LHCN-M2 (cell line): ENCODE measurements at regions not wholly inside any gene's neighbourhood (a gene's known extent, or its start where the extent isn't known, plus 50 kb on each side); places are given as distances from the start of the nearest gene placed in this dataset.
A peak's percentile ranks its signal among the peaks of the same experiment; 100 is the strongest.
"Not testable (repeated sequence)": the region's sequence is repeated elsewhere in the genome, so short reads cannot be mapped to it uniquely, and the experiment has no call there.

ENCODE experiments used
- DNase-seq: peaks from one replicate; pipeline ENCODE4 v3.0.0-alpha.2; 2012; ENCODE audit warnings: low read depth

- DNase-seq, result no peak
These were observed 316.2 kb upstream of the ZNF507 start for GRCh38 chr19:32029235-32029634.

GRCh38 chr19:32032561-32032960, 312.8 kb upstream of the ZNF507 start:
- DNase-seq, result no peak

GRCh38 chr19:32035626-32036025, 309.8 kb upstream of the ZNF507 start:
- no peak for DNase-seq

- no peak for DNase-seq
These were observed 307.1 kb upstream of the ZNF507 start for GRCh38 chr19:32038021-32038920.

- no peak for DNase-seq
These were observed 306.4 kb upstream of the ZNF507 start for GRCh38 chr19:32038961-32039360.

- DNase-seq, result no peak
These were observed 306.0 kb upstream of the ZNF507 start for GRCh38 chr19:32039440-32039839.

GRCh38 chr19:32040236-32040635, 305.2 kb upstream of the ZNF507 start:
- no peak for DNase-seq

GRCh38 chr19:32041681-32042292, 303.6 kb upstream of the ZNF507 start:
- peak; percentile 12 for DNase-seq

GRCh38 chr19:32047788-32048187, 297.6 kb upstream of the ZNF507 start:
- DNase-seq, result no peak

- no peak for DNase-seq
These were observed 292.0 kb upstream of the ZNF507 start for GRCh38 chr19:32053376-32053775.

GRCh38 chr19:32053861-32054260, 291.5 kb upstream of the ZNF507 start:
- DNase-seq, result no peak

- no peak for DNase-seq
These were observed 287.3 kb upstream of the ZNF507 start for GRCh38 chr19:32058131-32058530.

GRCh38 chr19:32061315-32061714, 284.1 kb upstream of the ZNF507 start:
- no peak for DNase-seq

GRCh38 chr19:32063601-32064000, 281.8 kb upstream of the ZNF507 start:
- DNase-seq, result no peak

- DNase-seq, result no peak
These were observed 279.4 kb upstream of the ZNF507 start for GRCh38 chr19:32066056-32066455.

GRCh38 chr19:32067685-32068084, 277.7 kb upstream of the ZNF507 start:
- DNase-seq, result no peak

- no peak for DNase-seq
These were observed 276.6 kb upstream of the ZNF507 start for GRCh38 chr19:32068793-32069192.

GRCh38 chr19:32070101-32070500, 275.3 kb upstream of the ZNF507 start:
- DNase-seq, result no peak

GRCh38 chr19:32082028-32082427, 263.4 kb upstream of the ZNF507 start:
- DNase-seq, result no peak

GRCh38 chr19:32084756-32085363, 260.6 kb upstream of the ZNF507 start:
- DNase-seq, result not testable (repeated sequence)

GRCh38 chr19:32091241-32091640, 254.2 kb upstream of the ZNF507 start:
- DNase-seq, result no peak

GRCh38 chr19:32097011-32097410, 248.4 kb upstream of the ZNF507 start:
- DNase-seq, result no peak

- DNase-seq, result no peak
These were observed 247.8 kb upstream of the ZNF507 start for GRCh38 chr19:32097620-32098019.
